NCI-H226 (cell line): ENCODE measurements at regions not wholly inside any gene's neighbourhood (a gene's known extent, or its start where the extent isn't known, plus 50 kb on each side); places are given as distances from the start of the nearest gene placed in this dataset.

Experiments used
- DNase-seq: peaks from one replicate; pipeline ENCODE4 v3.0.0-alpha.2; 2015

DNA sequence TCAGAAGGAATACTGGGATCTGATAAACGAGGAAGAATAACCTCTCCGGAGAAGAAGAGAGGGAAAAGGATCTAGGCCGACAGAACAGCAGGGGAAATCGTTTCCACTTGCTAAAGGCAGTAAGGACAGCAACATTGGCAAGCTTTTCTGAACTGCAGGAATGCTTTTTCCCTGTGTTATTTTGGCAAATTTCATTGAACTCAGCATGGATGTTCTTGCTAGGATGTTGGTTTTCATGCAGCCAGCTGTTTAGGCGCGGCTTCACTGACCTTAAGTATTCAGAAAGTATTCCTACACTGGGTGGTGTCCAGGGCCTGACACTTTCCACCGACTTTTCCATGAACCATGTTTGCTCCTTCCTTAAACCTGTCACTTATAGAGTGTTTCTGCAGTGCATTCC is 489.7 kb downstream of the CNTN3 start:
- no peak for DNase-seq

DNA sequence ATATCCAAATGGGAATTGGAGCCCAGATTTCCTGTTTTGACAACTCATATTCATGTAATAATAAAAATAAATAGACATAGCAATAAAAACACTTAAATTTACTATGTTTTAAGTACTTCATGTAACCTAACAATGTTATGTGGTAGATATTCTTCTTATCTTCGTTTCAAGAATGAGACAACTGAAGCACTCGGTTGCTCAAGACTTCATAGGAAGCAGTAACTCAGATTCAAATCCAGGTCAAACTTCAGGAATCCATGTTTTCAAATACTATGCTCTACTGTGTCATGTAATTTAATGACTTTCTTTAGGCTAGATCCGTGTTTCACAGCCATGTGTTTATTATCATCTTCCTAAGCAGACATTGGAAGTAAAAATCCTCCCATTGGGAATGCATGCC is 492.2 kb downstream of the CNTN3 start:
- no peak for DNase-seq

DNA sequence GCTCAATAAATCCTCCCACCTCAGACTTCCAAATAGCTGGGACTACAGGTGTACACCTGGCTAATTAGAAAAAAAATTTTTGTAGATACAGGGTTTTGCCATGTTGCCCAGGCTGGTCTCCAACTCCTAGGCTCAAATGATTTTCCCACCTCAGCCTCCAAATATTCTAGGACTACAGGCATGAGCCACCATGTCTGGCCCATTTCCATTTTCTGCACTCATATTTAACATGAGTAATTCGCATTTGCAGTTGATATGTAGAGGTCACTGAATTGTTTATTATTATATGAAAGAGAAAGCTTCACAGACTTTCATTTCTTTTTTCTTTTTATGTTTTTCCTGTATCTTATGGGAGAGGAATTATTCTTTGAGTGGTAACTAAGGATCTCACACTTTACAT is 492.7 kb downstream of the CNTN3 start:
- DNase-seq: no peak

DNA sequence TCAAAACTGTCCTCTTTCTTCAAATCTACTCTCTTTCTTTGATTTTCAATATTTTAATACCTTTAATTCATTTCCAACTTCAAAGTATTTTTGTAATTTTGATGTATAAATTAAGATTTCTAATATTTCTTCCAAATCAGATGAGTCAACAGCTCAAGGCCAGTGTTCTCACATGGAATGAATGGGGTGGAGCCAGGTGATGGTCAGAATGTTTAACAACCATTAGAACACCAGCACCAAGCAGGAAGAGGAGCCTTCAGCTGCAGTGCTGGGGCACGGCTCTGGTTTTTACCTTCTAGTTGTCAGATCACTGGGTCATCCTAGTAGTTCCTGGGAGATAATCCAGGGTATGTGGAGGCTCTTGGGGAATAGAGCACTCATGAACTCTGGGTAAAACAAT is 494.5 kb upstream of the PDZRN3 start:
- DNase-seq: no peak

DNA sequence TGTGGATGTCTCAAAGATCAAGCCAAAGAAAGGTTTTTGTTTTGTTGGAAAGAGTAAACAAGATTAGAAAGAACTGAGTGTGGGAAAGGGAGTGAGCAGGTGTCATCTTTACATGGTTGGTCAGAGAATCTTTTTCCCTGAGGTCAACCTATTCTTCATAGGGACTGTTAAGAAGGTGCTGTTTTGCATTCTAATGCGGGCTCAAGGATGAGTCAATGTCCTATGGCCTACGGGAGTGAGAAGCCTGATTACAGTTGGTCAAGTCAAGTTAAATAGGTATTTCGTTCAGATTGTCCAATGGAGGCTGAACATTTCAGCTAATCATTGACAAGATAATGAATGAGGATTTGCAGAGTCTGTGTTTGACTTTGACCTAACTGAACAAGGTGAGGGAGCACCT is 491.2 kb upstream of the PDZRN3 start:
- no peak for DNase-seq

DNA sequence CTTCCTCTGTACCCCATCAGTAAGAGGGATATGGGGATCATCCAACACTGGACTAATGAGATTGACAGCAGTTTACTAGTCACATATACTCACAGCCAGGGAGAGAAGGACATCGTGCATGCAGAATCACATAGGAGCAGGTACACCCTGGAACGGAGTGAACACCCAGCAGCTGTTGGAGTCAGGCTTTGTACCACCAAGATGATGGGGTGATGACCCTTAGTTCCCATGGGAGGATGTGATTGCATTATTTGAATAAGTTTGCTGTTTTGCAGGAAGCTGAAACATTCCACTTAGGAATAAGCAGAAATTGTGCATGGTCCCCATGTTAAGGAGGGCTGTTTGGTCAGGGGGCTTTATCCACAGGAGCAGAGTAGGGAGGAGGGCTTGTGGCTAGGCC is 482.7 kb upstream of the PDZRN3 start:
- DNase-seq: no peak

DNA sequence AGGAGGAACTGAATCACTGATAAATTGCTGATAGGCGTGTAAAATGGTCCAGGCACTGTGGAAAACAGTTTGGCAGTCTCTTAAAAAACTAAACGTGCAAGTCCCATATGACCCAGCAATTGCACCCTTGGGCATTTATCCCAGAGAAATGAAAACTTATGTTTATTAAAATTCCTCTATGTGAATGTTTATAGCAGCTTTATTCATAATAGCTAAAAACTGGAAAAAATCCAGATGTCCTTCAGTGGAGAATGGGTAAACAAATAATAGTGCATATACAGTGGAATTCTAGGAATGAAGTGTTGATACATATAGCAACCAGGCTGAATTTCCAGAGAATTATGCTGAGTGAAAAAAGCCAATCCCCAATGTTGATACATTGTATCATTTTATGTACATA is 482.2 kb upstream of the PDZRN3 start:
- DNase-seq: no peak

DNA sequence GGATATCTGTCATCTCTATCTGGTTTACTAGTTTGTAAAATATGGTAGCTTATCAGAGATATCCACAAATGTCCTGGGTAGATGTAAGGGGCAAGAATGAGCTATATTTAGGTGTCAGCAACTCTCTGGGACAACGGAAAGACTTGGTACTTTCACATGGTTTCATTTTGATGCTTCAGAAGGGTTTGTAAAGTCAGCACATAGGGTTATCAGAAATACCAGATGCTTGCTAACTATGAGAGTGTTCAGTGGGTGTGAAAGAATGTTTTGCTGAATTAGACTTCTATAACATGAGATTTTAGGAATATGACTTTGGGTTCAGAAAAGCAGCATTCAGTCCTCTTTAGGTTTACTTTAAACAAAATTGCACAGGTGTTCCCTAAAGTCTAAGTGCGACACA is 466.5 kb upstream of the PDZRN3 start:
- no peak for DNase-seq

DNA sequence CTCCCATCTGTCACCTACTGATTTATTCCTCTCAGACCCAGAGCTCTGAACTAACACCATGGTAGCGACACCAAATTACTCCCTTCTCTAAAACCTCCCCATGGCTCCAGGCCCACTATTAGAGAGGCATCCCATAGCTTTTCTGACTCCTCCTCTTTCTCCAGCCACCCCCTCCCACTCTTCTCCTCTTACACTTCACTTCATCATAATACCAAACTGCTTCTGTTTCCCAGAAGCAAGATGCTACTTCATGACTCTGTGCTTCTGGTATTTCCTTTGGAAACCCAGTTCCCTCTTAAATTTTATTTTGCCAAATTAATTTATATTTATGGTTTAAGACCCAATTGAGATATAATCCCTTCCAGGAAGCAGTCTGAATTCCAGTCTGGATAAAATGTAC is 465.1 kb upstream of the PDZRN3 start:
- DNase-seq: no peak

DNA sequence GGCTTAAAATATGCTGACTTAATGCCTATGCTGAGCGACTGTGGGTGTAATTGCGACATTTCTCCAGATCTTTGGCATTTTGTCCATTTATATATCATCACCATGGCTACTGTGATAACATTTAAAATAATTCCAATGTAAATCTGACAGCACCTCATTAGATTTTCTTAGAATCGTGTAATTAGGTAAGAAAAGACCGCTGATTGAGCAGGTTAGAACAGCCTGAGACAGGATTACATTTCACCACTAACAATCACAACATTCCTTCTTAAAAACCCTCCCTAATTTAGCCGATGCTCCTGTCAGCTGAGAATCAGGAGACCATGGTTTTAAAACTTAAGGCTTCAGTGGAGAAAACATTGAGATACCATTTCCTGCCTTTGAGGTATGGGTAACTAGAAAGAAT is 455.3 kb upstream of the PDZRN3 start:
- DNase-seq: no peak

DNA sequence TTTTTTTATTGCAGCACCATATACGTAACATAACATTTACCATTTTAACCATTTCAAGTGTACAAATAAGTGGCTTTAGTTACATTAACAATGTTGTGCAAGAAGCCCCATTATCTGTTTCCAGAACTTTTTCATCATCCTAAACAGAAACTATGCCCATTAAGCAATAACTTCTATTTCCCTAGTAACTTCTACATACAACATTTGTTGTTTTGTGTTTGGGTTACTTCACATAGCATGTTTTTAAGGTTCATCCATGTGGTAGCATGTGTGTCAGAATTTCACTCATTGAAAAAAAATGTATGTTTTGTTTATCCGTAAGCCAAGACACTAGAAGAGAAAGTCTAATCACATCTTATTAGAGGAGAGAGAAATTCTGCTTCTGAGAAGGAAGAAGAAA is 450.5 kb upstream of the PDZRN3 start:
- DNase-seq: no peak

DNA sequence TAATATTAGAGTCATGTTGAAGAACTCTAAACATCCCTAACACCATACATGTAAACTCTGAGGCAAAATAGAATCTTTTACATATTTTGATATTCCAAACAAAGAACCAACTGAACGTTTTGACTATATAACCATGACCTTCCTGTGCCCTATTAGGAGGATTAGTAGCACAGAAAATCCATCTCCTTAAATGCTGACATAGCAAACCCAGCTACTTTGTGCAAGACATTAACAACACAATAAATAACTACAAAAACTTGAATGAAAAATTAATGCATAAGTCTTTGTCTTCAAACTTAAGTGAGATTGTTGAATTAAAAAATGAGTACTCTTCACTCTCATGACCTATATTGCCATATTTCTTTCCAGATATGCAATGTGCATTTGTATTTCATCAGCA is 450.0 kb upstream of the PDZRN3 start:
- DNase-seq: no peak

DNA sequence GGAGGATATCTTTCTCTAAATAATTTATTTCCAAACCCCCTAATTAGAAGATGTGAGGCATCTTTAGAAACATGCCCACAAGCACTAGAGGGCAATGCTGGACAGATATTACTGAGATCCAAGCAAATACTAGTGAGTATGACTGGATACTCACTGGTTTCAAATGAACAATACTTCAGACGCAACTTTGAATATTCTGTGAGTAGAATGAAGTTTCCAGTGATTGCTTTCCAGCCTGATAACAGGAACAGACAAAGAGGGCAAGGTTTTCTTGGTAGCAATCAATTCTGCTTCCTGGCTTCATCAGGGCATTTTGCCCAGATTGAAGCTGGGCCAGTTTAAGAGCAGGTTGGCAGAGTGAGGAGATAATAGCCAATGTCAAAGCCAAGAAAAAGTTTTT is 442.6 kb upstream of the PDZRN3 start:
- no peak for DNase-seq

DNA sequence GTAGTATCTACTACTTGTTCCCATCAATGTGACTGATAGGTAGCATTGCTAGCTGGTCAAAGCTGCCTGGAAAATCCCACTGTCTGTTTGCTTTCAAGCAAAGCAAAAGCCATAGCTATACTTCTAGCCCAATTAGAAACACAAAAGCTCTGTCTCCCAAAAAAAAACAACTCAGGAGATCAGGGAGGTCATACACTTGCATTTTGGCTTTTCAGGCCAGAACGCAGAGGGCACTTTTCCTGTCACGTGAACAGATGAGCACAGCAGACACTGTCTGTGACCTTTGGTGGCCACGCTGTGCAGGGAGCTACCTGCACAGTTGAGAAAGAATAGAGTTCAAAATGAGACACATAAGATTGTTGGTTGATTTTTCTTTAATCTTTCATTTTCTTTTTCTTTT is 441.7 kb upstream of the PDZRN3 start:
- no peak for DNase-seq

DNA sequence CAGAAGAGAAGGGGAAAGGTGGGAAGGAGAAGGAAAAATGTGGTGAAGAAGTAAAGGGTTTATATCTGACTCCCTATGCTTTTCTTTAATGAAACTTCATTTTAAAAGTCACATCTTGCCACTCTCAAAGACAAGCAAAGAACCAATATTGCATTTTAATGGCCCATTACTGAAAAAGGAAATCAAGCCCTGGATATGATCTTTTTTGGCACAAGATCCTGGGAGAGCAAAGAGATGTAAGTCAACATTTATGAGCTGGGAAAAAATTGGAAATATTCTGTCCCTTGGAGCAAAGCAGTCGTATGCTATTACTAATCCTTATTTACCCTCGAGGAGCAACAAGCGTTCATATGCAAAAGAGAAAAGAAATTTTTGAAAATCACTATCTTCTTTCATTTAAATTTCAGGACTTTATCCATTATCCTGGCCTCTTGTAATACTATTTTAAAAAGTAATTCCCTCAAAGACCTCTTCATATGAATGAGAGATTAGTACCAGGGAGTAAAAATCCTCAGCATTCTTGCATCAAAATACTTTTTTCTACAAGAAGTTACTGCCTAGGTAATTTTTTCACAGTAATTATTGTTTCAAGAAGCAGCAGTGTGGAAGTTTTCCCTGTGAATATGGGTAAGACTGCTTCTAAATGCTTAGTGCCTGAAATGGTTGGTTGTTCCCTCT is 435.3 kb upstream of the PDZRN3 start:
- no peak for DNase-seq

DNA sequence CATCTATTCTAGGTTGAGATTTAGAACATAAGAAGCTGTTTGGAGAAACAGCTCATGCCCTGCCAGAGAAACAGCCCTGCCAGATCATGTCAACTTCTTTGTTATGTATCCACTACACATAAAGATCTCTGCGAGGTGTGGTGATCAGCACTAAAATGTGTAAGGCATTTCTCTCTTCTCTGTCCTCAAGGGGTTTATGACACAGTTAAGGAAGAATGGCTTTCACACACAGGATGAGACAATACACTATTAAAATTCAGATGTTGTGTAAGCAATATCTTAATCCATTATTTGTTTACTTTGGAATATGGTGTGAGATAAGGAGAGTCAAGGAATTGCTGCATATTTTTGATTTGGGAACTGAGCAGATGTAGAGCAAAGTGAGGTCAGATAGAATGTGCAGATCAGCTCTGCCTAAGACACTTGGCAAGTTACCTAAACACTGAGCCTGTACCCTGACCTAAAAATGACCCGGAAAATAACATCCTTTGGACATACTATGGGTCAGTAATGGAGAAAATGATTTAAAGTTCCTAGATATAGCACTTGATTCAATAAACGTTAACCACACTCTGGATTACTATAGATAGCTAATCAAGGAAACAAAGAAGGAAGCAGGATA is 434.7 kb upstream of the PDZRN3 start:
- no peak for DNase-seq

DNA sequence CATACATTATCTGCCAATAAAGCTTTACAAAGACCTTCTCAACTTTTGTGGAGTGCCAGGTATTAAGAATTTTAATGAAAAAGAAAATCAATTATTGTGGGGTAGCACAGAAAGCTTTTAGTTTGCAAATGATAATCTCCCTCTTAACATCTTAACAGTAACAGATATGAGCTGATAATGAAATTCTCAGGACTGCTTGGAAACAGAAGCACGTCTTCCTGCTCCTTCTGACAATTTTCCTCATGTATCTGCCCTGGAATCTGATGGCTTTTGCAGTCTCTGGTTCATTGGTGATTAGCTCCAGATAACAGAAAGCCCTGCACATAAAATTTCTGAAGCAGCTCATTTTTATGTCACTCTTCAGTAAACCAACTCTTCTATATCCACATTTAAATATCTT is 432.4 kb upstream of the PDZRN3 start:
- no peak for DNase-seq

DNA sequence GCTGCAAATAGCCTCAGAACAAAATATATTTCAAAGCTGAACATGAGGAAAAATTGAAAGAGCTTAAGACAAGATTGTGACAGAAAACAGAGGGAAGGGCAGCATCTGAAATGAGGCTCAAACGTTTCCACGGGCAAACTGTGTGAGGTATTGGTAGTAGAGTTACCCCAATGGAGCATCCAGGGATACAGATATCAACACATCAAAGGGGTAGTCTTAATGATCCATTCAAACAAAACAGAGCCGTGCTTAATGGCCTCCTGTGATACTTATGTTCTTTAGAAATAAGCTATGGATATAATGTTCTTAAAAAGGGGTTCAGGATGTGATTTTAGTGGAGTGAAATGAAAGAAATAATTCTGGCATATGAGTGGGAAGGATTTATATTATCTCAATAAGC is 430.3 kb upstream of the PDZRN3 start:
- DNase-seq: no peak

DNA sequence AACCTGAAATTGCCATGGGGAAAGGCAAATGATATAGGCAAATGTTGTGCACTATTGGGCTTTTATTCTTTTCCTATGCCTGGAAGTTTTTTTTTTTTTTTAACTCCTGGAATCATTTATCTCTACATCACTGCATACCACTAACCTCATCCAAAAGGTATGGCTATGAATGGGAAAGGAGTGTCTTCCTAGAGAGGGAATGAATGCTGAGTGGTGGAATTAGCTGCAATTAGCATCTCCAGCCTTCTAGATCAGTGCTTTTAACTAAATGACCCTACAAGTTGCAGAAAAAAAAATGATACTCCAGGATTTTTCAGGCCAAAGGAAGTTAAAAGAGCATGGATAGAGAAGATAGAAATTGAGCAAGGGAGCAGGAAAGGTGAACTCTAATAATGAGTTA is 429.8 kb upstream of the PDZRN3 start:
- no peak for DNase-seq

DNA sequence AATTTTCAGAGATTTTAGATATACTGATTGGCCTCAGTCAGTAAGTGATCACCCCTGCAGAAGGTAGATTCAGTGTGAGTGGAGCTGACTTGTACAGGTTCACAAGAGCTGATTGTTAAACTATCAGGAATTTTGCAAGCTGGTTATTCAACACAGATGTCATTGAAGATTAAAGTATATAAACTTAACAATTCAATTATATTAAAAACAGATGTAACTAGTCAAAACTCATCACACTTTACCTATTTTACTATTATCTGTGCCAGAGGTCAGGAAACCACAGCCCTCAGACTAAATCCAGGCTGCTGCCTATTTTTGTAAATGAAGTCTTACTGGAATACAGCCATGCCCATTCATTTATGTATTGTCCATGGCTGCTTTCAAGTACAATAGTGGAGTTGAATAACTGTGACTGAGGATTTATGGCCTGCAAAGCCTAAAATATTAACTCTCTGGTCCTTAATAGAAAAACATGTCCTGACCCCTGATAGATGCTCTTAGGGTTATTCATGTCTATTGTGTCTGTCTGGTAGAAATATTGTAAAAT is 429.3 kb upstream of the PDZRN3 start:
- no peak for DNase-seq

DNA sequence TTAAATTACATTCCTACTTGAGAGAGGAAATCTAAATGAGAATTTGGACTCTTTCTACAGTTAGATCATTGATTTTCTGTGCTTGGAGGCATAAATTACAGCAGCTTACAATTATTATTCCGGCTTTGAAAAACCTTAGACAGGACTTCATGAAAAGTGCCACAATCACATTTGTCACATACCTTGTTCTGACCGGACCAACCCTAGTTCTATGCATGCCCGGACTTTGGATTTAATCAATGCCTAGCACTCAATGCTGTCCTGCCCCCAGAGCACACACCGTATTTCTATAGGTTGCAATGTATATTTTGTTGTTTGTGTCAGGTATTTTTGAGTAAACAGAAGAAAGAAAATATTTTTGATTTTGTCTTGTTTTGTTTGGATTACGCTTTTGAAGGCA is 424.7 kb upstream of the PDZRN3 start:
- DNase-seq: no peak

DNA sequence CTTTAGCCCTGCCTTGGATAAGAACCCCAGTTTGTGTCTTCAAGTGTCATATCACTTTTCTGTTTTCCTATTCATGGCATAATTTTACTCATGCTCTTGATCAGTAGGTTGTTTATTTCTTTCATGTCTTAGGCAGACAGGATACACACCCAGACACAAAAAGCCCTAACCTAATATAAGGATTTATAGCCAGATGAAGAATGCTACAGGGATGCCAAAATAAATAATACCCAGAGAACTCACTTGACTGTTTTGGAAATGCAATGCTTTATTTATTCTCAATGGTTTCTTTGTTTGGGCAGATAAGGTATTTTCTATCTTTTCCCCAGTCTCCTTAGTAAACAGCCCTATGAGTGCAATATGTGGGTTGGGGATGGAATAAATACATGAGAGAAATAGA is 424.0 kb upstream of the PDZRN3 start:
- DNase-seq: no peak

DNA sequence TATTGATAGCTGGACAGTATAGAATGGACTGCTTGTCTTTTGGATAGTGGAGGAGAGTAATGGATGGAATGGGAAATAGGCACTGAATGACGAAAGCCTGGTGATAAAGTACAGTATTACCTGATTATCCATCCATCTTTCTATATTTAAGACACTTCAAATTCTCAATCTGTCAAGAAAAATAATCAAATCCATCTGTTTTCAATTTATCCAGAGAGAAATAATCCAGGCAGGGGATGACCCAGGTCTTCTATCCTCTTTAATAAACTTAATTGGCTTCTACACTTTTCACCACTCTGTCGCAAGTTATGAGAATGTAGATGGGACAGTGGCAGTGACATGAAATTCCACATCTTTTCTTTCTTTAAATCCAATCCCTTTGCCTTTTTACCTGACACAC is 420.3 kb upstream of the PDZRN3 start:
- no peak for DNase-seq

DNA sequence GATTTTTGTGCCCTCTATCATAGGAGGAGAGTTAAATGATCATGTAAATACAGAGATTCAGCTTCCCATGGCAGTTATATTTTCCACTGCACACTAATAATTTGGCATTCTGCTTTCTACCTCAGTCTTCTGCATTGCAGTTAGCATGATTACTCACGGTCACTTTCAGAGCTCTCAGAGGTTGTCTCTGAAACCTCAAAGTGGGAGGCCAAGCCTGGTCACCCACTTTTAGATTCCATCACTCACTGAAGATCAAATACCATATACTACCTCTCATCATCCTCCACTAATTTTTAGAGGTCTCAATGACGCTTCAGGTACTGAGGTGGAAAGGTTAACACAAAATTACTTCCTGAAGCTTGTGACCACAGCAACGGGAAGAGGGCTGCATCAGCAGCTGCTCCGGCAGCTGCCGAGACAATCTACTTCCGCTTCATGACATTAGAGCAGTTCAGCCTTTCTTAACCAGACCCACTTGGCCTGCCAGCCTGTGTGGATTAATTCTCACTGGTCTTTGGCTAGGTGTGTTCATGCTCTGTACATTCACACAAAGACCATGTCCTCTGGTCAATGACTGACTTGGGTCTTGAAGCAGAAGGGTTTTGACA is 416.4 kb upstream of the PDZRN3 start:
- no peak for DNase-seq

DNA sequence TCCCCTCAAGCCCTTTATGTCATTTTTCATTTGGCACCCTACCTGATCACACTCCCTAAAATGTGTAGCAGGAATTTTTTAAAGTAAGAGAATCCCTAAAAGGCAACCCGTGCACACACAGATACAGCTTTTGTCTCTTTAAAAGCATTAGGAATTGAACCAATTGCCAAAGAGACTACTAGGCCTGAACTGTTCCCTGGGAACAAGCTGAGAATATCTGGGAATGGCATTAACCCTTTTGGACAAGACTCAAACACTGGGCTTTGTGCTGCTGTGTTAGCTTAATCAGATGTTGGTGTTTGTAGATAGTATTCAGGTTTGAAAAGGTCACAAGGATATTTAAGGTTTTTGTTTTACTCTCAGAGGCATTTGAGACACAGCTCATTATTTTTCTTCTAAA is 414.4 kb upstream of the PDZRN3 start:
- no peak for DNase-seq
